ENCODE measurements at regions not wholly inside any gene's neighbourhood (a gene's known extent, or its start where the extent isn't known, plus 50 kb on each side); places are given as distances from the start of the nearest gene placed in this dataset.
"Not testable (repeated sequence)": the region's sequence is repeated elsewhere in the genome, so short reads cannot be mapped to it uniquely, and the experiment has no call there.

DNA sequence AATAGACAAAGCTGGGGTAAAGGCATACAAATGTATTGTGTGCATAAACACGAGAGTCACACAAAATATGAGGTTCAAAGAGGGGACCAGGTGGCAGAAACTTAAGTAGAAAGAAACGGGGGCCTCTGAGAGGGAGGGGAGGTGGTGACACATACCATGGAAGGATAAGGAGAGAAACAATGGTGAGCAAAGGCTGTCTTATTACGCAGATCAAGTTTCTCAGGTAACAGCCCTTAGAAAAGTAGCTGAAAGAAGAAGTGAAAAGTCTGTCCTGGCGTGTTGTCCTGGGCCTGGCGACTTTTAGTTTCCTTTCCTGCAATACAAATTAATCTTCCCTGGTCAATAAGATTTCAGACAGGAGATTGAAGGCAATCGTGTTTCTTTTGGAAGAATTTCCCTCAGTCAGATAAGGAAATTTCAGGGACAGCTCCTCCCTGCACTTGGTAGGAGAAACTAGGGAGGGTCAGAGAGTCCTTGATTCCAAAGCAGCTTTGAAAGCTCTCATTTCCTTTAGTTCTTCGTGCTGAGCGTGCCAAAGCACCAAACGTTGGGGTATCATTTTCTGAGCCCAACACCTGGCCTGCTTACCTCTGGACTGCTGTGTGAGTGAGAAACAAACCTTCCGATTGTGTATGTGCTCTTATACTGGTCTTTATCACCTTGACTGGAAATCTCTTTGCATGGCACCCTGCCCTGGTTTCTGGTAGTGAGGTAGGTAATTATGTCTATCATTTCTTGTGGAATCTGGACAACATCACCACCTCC lies 676.7 kb upstream of the LCORL start:
- TF ChIP-seq, protein P1, sequence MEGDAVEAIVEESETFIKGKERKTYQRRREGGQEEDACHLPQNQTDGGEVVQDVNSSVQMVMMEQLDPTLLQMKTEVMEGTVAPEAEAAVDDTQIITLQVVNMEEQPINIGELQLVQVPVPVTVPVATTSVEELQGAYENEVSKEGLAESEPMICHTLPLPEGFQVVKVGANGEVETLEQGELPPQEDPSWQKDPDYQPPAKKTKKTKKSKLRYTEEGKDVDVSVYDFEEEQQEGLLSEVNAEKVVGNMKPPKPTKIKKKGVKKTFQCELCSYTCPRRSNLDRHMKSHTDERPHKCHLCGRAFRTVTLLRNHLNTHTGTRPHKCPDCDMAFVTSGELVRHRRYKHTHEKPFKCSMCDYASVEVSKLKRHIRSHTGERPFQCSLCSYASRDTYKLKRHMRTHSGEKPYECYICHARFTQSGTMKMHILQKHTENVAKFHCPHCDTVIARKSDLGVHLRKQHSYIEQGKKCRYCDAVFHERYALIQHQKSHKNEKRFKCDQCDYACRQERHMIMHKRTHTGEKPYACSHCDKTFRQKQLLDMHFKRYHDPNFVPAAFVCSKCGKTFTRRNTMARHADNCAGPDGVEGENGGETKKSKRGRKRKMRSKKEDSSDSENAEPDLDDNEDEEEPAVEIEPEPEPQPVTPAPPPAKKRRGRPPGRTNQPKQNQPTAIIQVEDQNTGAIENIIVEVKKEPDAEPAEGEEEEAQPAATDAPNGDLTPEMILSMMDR (IDR thresholded peaks at IDR 0.05; ENCODE audit: insufficient read depth, missing control alignments): no peak
- FAIRE-seq: no peak
- no peak for DNase-seq (ENCODE audit: insufficient read length, low spot score)

- DNase-seq (ENCODE audit: insufficient read length, low spot score) (no peak), FAIRE-seq (no peak)
- TF ChIP-seq, protein P1 (IDR thresholded peaks at IDR 0.05; ENCODE audit: insufficient read depth, missing control alignments): no peak
Measured at GRCh38 chr4:18695733-18696527, 674.4 kb upstream of the LCORL start.

DNA sequence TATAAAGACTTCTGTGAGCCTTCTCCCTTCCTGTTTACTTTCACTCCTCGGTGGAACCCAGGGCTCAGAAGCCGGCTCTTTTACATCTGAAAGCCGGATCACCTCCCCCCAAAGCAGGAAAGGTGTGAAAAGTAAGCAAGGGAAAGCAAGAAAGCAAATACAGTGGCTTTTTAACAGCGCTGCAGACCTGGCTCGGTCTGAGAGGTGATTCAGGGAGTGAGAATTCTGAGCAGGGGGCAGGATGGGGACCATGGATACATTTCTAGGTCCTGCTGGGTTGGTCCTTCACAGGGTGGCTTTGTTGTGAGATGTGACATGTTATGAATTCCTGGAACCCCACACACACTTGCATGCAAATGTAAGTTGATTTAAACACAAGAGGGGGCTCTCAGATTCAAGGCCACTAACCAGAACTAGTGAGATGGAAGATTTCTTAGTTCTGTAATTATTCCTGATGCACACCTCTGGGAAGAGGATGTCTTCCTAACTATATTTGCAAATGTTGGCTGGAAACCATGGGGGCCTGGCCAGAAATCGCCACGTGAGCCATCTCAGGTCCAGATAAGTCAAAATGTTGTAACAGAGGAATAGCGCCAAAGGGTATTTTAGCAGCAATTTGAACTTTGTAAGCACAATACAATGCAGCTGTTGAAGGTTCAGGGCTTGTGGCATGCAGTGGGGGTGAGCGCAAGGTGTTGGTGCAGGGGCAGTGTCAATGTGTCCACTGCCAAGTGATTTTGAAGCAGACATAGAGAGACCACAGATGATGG lies 670.1 kb upstream of the LCORL start:
- DNase-seq (ENCODE audit: insufficient read length, low spot score): no peak
- no peak for FAIRE-seq
- TF ChIP-seq, protein P1 (IDR thresholded peaks at IDR 0.05; ENCODE audit: insufficient read depth, missing control alignments): no peak

- no peak for DNase-seq (ENCODE audit: insufficient read length, low spot score)
- TF ChIP-seq, protein P1 (IDR thresholded peaks at IDR 0.05; ENCODE audit: insufficient read depth, missing control alignments): no peak
- FAIRE-seq: no peak
Measured at GRCh38 chr4:18690291-18690955, 668.9 kb upstream of the LCORL start.

- no peak for DNase-seq (ENCODE audit: insufficient read length, low spot score)
- FAIRE-seq: peak; percentile 11
- TF ChIP-seq, protein P1 (IDR thresholded peaks at IDR 0.05; ENCODE audit: insufficient read depth, missing control alignments): peak; percentile 96
Measured at GRCh38 chr4:18689308-18690115, 668.0 kb upstream of the LCORL start.

GRCh38 chr4:18688351-18688750 lies 666.8 kb upstream of the LCORL start:
- not testable (repeated sequence) for DNase-seq (ENCODE audit: insufficient read length, low spot score); FAIRE-seq
